ENCODE measurements at regions not wholly inside any gene's neighbourhood (a gene's known extent, or its start where the extent isn't known, plus 50 kb on each side); places are given as distances from the start of the nearest gene placed in this dataset.

DNA sequence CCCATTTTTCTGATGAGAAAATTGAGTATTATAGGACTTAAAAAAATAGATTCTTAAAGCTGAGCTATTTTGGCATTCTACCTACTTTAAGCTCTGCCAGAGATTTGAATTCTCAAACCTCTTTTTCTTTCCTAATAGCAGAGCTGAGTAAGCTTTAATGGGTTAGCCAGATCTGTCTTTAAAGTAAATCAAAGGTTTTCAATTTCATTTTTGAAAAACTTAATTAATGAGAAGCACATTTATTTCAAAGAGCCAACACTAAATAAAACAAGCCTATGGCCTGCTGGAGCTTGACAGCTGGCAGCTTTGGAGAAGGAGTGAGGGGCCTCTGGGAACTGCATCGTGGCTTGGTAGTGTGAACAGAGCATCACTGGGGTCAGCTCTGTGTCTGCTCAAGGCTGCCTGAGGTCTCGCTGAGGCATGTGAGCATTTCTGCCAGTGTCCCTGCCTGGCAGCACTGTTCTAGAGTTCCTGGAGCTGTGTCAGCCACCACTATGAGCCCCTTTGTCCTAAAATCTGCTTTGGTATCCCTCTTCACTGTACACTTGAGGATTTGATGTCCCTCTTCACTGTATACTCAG, 50.4 kb upstream of the PRSS23 start:
- no peaks in the 10 kb centered on the region for H3K4me1 Mint-ChIP-seq
- no peak overlapping the region for H3K27ac Mint-ChIP-seq (ENCODE audit: low read depth)
- ATAC-seq (replicated peaks; ENCODE audit: extremely low read depth, poor library complexity, severe bottlenecking) (no peak), DNase-seq (ENCODE audit: low spot score in 2 of 2) (no peak)
- no peaks in the 10 kb centered on the region for H3K27me3 Mint-ChIP-seq
- no peaks in the 10 kb centered on the region for H3K36me3 Mint-ChIP-seq (ENCODE audit: insufficient read depth)
- H3K4me3 Mint-ChIP-seq, result no peak overlapping the region
- H3K9me3 Mint-ChIP-seq, result no peaks in the 10 kb centered on the region

DNA sequence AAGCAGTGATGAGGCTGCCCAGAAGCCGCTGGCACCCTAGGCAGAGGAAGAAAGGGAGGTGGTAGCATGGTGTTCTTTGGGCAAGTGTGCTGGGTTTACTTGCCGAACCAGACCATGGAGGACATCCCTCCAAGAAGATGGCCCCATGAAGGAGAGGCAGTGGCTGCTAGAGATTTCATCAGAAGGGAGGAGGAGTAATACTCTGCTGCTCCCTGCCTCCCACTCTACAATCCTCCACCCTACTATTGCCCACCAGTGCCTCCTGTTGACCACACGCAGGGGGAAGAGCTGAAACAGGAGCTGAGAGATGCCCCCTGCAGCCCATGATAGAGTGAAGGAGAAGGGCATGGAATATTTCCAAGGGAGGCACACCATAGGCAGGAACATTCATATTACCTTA, 51.0 kb upstream of the PRSS23 start:
- no peak for ATAC-seq (replicated peaks; ENCODE audit: extremely low read depth, poor library complexity, severe bottlenecking)
- Mint-ChIP-seq H3K36me3 (ENCODE audit: insufficient read depth) (no peaks in the 10 kb centered on the region), H3K9me3 (no peaks in the 10 kb centered on the region), H3K27me3 (no peaks in the 10 kb centered on the region), H3K4me3 (no peak overlapping the region), H3K4me1 (no peaks in the 10 kb centered on the region), H3K27ac (ENCODE audit: low read depth) (no peak overlapping the region)
- DNase-seq (ENCODE audit: low spot score in 2 of 2), result no peak

DNA sequence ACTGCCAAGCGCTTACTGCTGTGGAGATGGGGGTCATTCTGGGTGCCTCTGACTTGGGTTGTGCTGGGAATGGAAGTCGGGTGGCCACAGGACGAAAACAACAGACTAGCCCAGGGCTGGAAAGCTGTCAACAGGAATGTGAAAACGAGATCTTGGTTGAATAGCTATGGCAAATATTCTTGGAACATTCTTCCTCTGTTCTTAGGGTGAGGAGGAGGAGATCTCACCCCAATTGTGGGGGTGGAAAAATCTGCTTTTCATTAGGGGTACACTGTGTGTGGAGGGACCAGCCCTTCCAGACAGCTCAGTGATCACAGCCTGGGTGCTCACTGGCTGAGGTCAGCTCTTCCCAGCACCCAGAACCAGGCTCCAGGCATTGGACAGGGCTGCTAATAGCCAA, 52.0 kb upstream of the PRSS23 start:
- Mint-ChIP-seq H3K27me3 (no peaks in the 10 kb centered on the region), H3K4me3 (no peak overlapping the region), H3K9me3 (no peaks in the 10 kb centered on the region), H3K4me1 (no peaks in the 10 kb centered on the region), H3K36me3 (ENCODE audit: insufficient read depth) (no peaks in the 10 kb centered on the region), H3K27ac (ENCODE audit: low read depth) (no peak overlapping the region)
- DNase-seq (ENCODE audit: low spot score in 2 of 2), result no peak
- no peak for ATAC-seq (replicated peaks; ENCODE audit: extremely low read depth, poor library complexity, severe bottlenecking)

DNA sequence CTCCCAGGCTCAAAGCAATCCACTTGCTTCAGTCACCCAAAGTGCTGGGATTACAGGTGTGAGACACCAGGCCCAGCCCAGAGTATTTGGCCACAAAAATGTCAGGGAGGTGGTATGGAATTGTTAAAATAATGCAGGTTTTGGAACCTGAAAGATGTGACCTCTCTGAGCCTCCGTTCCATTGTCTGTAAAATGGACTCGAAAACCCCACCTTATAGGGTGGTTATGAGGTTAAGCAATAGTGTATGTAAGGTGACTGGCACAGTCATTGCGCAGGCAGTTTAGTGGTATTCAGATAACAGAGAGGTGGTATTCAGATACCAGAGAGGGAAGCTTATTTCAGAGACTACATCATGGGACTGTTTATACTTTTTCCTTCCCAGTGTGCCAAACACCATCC, 52.5 kb upstream of the PRSS23 start:
- H3K27me3 Mint-ChIP-seq, result no peaks in the 10 kb centered on the region
- no peak overlapping the region for H3K4me3 Mint-ChIP-seq
- DNase-seq (ENCODE audit: low spot score in 2 of 2) (no peak), ATAC-seq (replicated peaks; ENCODE audit: extremely low read depth, poor library complexity, severe bottlenecking) (no peak)
- no peak overlapping the region for H3K27ac Mint-ChIP-seq (ENCODE audit: low read depth)
- H3K9me3 Mint-ChIP-seq, result no peaks in the 10 kb centered on the region
- no peaks in the 10 kb centered on the region for H3K36me3 Mint-ChIP-seq (ENCODE audit: insufficient read depth)
- H3K4me1 Mint-ChIP-seq, result no peaks in the 10 kb centered on the region

DNA sequence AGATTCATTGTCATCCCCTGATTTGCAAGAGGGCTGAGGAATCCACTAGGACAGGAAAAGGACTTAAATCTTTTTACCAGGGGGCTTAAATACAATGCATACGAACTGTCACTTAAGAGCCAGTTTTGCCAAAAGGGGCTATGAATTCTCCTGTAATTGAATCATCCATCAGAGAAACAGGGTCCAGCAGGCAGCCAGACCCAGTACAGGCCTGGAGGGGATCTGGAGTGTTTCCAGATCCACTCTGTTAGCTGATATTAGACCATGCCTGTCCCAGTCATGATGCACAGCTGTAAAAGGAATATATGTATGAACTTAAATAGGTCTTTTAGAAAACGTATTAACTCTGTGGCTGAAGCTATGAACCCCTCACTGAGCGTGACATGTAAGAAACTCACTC, 53.8 kb upstream of the PRSS23 start:
- ATAC-seq (replicated peaks; ENCODE audit: extremely low read depth, poor library complexity, severe bottlenecking) (no peak), DNase-seq (ENCODE audit: low spot score in 2 of 2) (no peak)
- no peak overlapping the region for H3K27ac Mint-ChIP-seq (ENCODE audit: low read depth)
- H3K4me1 Mint-ChIP-seq, result no peaks in the 10 kb centered on the region
- H3K9me3 Mint-ChIP-seq, result no peaks in the 10 kb centered on the region
- no peak overlapping the region for H3K4me3 Mint-ChIP-seq
- H3K27me3 Mint-ChIP-seq, result no peaks in the 10 kb centered on the region
- no peaks in the 10 kb centered on the region for H3K36me3 Mint-ChIP-seq (ENCODE audit: insufficient read depth)

DNA sequence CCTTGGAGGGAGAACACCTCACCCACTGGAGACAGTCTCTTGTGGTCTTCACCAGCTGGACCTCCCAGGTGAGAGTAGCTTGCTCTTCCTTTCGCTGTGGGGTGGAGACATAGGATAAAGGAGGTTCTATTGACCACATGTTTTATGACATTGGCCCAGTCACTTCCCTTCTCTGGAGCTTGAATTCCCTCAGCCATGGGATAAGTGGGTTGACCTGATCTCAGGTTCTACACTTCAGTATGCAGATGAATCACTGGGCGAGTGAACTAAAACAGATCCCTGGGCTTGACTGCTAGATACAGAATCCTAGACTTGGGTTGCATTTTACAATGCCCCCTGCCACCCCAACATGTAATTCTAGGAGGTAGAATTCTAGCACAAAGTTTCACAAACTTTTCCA, 54.8 kb upstream of the PRSS23 start:
- no peak for ATAC-seq (replicated peaks; ENCODE audit: extremely low read depth, poor library complexity, severe bottlenecking)
- DNase-seq (ENCODE audit: low spot score in 2 of 2), result no peak
- H3K4me3 Mint-ChIP-seq, result no peak overlapping the region
- no peaks in the 10 kb centered on the region for H3K4me1 Mint-ChIP-seq
- no peak overlapping the region for H3K27ac Mint-ChIP-seq (ENCODE audit: low read depth)
- H3K9me3 Mint-ChIP-seq, result no peaks in the 10 kb centered on the region
- no peaks in the 10 kb centered on the region for H3K27me3 Mint-ChIP-seq
- H3K36me3 Mint-ChIP-seq (ENCODE audit: insufficient read depth), result no peaks in the 10 kb centered on the region

DNA sequence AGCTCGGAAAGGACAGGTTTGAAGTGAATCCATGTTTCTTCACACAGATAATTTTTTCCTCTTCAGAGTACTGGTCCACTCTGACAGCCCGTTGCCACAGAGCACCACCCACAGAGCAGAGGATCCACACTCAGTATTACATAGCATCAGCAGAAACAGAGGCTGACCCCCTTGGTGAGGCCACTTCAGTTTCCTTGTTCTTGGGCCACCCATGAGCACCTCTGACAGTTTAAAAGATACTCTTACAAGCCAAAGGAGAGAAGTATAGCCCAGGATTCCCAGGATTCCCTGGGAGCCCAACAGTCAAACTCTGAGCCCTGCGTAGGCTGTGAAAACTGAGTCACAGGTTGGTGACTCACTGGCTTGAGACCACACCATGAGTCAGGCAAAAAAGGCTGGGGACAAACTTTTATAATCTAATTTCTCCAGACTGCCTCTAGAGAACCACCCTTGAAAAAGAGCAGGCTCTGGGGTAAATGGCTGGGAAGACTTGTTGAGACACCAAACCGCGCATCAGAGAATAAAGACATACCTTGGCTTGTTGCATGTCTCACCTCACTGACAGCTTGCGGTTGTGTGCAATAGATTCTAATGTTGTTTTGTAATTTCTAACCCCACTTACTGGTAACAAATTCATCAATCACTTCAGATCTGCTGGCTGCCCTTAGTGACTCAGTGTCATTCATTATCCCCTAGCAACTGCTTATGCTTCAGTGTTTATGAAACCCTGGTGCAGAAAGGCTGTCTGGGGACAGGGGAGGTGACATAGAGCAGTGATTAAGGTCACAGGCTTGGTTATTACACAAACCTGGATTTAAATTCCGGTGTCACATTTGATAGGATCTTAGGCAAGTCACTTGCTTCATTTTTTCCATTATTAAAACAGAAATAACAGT, 56.9 kb upstream of the PRSS23 start:
- Mint-ChIP-seq H3K4me3 (no peak overlapping the region), H3K27ac (ENCODE audit: low read depth) (no peak overlapping the region), H3K27me3 (no peaks in the 10 kb centered on the region), H3K36me3 (ENCODE audit: insufficient read depth) (no peaks in the 10 kb centered on the region), H3K9me3 (no peaks in the 10 kb centered on the region), H3K4me1 (no peaks in the 10 kb centered on the region)
- ATAC-seq (replicated peaks; ENCODE audit: extremely low read depth, poor library complexity, severe bottlenecking) (peak; percentile 32), DNase-seq (ENCODE audit: low spot score in 2 of 2) (no peak)

DNA sequence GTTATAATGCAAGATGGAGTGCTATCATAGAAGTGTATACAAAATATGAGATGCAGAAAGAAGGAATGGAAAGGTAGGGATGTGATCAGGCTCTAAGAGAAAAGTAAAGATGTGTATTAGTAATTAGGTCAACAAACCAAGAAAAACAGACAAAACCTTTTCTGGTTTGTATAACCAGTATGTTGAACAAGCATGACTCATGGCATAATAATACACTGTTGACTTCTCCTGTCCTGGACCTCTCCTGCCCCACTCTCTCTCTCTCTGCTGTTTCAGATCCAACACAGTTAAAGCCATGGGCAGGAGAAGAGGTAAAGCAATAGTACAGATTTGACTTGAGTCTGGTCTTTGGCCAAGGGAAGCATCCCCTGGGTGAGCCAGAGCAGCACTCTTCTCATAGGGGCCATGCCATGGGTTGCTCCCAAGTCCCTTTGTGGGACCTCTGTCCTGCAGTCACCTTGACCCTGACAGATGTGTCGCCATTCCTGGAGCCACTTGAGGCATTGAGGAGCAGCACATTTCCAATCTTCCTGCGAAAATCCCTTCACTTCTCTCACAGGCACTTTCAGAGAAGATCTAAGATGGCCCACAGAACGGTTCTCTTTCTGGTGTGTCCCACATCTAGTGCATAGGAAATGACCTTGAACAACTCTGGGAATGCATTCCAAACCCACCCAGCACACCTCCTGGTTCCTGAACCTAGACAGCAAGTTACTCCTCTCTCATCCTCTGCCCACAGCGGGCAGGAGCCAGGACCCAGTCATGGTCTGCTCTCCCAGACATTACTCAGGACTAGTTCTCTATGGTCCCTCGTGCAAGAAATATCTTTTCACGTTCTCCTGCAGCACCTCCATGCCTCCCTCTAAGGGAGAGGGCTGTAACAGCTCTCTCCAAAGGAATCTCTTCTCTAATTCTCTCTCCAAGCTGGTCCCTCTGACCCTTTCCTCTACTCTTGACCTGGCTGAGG, 58.2 kb upstream of the PRSS23 start:
- Mint-ChIP-seq H3K4me1 (no peaks in the 10 kb centered on the region), H3K4me3 (no peak overlapping the region), H3K36me3 (ENCODE audit: insufficient read depth) (no peaks in the 10 kb centered on the region), H3K9me3 (no peaks in the 10 kb centered on the region), H3K27me3 (no peaks in the 10 kb centered on the region), H3K27ac (ENCODE audit: low read depth) (no peak overlapping the region)
- DNase-seq (ENCODE audit: low spot score in 2 of 2) (no peak), ATAC-seq (replicated peaks; ENCODE audit: extremely low read depth, poor library complexity, severe bottlenecking) (no peak)

DNA sequence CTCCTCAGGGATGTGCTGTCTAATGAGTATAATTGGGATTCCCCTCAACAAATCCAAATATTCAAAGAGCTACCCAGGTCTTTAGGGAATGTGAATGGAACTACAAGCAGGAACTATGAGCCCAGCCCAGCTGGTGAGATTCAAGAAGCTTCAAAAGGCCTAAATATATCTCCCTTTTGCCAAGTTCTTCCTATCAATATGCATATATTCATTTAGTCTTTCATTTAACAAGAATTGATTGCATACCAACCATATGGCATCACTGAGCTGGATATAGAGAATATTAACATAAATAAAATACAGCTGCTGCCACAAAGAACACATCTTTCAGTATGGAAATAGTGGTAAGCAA, 58.9 kb upstream of the PRSS23 start:
- Mint-ChIP-seq H3K27ac (ENCODE audit: low read depth) (no peak overlapping the region), H3K9me3 (no peaks in the 10 kb centered on the region), H3K4me1 (no peaks in the 10 kb centered on the region), H3K4me3 (no peak overlapping the region), H3K27me3 (no peaks in the 10 kb centered on the region), H3K36me3 (ENCODE audit: insufficient read depth) (no peaks in the 10 kb centered on the region)
- DNase-seq (ENCODE audit: low spot score in 2 of 2) (no peak), ATAC-seq (replicated peaks; ENCODE audit: extremely low read depth, poor library complexity, severe bottlenecking) (no peak)

DNA sequence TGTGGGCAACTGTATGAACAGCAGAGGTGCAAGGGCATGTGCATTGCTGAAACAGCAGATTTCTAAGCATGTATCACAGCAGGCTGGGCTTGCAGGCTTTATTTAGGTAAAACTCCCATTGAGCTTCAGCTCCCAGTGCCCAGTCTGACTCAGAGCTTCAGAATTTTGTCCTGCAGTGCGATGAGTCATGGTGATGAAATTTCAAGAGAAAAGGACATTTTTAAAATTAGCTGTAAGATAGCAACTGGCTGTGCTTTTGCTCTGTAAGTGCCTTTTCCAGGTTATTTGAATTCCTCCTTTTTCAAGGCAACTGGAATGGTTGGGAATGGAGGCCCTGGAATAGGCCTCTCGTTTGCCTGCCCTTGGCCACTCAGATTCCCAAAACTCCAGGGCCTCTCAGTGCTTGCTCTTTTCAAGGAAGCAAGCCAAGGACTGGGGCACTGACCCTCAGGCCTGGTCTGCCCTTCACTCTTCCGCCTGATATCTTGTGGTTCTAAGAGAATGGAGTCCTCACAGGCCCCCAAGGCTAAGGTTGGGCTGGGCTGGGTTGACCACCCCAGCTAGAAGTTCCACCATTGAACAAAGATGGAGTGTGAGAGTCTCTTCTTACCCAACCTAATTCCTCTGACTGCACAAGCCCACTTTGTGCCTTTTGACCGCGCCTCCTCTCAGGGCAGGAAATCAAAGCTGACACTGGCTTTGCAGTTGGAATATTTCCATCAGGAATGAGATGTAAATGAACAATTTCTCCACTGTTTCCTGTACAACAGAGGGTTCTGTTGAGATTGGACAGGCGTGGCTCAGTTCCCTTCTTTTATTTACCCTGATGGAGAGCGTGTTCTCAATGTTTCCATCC, 59.5 kb upstream of the PRSS23 start:
- ATAC-seq (replicated peaks; ENCODE audit: extremely low read depth, poor library complexity, severe bottlenecking) (no peak), DNase-seq (ENCODE audit: low spot score in 2 of 2) (no peak)
- no peak overlapping the region for H3K27ac Mint-ChIP-seq (ENCODE audit: low read depth)
- no peak overlapping the region for H3K4me3 Mint-ChIP-seq
- H3K36me3 Mint-ChIP-seq (ENCODE audit: insufficient read depth), result no peaks in the 10 kb centered on the region
- H3K9me3 Mint-ChIP-seq, result no peaks in the 10 kb centered on the region
- no peaks in the 10 kb centered on the region for H3K27me3 Mint-ChIP-seq
- no peaks in the 10 kb centered on the region for H3K4me1 Mint-ChIP-seq

DNA sequence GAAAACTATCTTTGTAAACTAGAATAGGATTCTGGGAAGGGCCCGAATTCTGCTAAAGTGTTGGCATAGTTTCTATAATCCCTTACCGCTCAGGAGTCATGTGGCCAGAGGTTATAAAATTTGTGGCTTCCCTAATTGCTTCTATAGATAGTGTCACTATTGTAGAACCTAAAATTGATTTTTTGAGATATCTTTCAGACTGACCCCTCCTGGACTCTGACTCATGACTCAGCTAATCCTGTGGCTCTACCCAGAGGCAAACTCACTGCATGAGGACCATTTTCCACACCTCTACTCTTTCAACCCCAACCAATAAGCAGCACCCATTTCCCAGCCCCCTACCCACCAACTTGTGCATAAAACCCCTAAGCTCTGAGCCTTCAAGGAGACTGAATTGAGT, 61.8 kb upstream of the PRSS23 start:
- no peaks in the 10 kb centered on the region for H3K4me1 Mint-ChIP-seq
- no peaks in the 10 kb centered on the region for H3K36me3 Mint-ChIP-seq (ENCODE audit: insufficient read depth)
- DNase-seq (ENCODE audit: low spot score in 2 of 2) (no peak), ATAC-seq (replicated peaks; ENCODE audit: extremely low read depth, poor library complexity, severe bottlenecking) (no peak)
- H3K27me3 Mint-ChIP-seq, result no peaks in the 10 kb centered on the region
- no peaks in the 10 kb centered on the region for H3K9me3 Mint-ChIP-seq
- no peak overlapping the region for H3K27ac Mint-ChIP-seq (ENCODE audit: low read depth)
- no peak overlapping the region for H3K4me3 Mint-ChIP-seq

DNA sequence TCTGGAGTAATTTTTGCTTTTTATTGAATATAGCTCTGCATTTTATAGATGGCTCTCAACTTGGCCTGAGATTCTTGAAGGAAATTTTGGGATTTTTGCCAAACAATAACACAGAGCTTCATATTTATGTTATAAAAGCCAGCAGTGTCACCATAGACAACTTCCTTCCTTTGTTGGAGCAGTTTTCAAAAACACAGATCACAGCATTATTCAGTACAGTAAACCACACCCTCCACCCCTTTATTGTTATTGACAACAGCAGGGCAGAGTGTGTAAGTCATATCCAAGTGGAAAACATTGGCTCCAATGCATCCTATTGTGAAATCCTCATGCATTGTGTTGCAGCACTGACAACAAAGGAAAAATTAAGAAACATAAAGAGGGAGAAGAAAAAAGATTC, 62.6 kb upstream of the PRSS23 start:
- H3K4me3 Mint-ChIP-seq, result no peak overlapping the region
- no peaks in the 10 kb centered on the region for H3K4me1 Mint-ChIP-seq
- H3K9me3 Mint-ChIP-seq, result no peaks in the 10 kb centered on the region
- no peaks in the 10 kb centered on the region for H3K27me3 Mint-ChIP-seq
- H3K27ac Mint-ChIP-seq (ENCODE audit: low read depth), result no peak overlapping the region
- H3K36me3 Mint-ChIP-seq (ENCODE audit: insufficient read depth), result no peaks in the 10 kb centered on the region
- ATAC-seq (replicated peaks; ENCODE audit: extremely low read depth, poor library complexity, severe bottlenecking) (no peak), DNase-seq (ENCODE audit: low spot score in 2 of 2) (no peak)

All from central memory CD8-positive, alpha-beta T cell (primary cell).